HEK293T (cell line): ENCODE measurements at regions not wholly inside any gene's neighbourhood (a gene's known extent, or its start where the extent isn't known, plus 50 kb on each side); places are given as distances from the start of the nearest gene placed in this dataset.

ENCODE experiments used
- BHLHE40 ChIP-seq: fragments of 450-650 bp; IDR thresholded peaks from 2 replicates; pipeline ENCODE4 v1.6.1; 2016; ENCODE audit warnings: mild to moderate bottlenecking, moderate library complexity, borderline replicate concordance
- L3MBTL2 ChIP-seq: fragments of 450-650 bp; conservative IDR thresholded peaks from 2 replicates; pipeline ENCODE4 v1.6.1; 2016; ENCODE audit warnings: mild to moderate bottlenecking
- ZNF384 ChIP-seq: fragments of 450-650 bp; IDR thresholded peaks from 2 replicates; pipeline ENCODE4 v1.6.1; 2016

GRCh38 chr17:13067629-13068303 lies 49.9 kb upstream of the ELAC2 start:
- TF ChIP-seq L3MBTL2, result no peak
- TF ChIP-seq BHLHE40, result no peak
- TF ChIP-seq ZNF384, result no peak
